ENCODE measurements at regions not wholly inside any gene's neighbourhood (a gene's known extent, or its start where the extent isn't known, plus 50 kb on each side); places are given as distances from the start of the nearest gene placed in this dataset.

DNA sequence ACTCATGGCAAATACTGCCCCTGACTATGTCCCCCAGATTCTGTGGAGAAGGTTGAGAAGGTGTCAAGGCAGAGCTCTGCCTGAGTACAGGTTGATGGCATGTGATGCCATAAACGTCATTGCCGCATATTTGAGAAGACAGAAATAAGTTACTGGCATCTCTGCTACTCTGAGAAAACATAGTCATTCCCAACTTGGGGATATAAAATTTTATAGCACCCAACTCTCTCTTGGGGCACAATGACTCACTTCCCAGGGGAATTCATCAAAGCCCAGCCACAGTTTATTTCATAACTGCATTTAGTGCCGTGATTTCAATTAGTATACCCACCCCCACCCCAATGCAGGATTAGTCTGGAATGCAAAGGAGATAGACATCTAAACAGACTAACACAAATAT is 101.9 kb upstream of the TNR start:
- DNase-seq (ENCODE audit: low read depth) = no peak
- TF ChIP-seq, protein P1, sequence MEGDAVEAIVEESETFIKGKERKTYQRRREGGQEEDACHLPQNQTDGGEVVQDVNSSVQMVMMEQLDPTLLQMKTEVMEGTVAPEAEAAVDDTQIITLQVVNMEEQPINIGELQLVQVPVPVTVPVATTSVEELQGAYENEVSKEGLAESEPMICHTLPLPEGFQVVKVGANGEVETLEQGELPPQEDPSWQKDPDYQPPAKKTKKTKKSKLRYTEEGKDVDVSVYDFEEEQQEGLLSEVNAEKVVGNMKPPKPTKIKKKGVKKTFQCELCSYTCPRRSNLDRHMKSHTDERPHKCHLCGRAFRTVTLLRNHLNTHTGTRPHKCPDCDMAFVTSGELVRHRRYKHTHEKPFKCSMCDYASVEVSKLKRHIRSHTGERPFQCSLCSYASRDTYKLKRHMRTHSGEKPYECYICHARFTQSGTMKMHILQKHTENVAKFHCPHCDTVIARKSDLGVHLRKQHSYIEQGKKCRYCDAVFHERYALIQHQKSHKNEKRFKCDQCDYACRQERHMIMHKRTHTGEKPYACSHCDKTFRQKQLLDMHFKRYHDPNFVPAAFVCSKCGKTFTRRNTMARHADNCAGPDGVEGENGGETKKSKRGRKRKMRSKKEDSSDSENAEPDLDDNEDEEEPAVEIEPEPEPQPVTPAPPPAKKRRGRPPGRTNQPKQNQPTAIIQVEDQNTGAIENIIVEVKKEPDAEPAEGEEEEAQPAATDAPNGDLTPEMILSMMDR (IDR thresholded peaks at IDR 0.05; ENCODE audit: insufficient read depth, low read depth, low read length, missing control alignments) = no peak
- H3K4me3 ChIP-seq (ENCODE audit: low read length) = no peak overlapping the region

DNA sequence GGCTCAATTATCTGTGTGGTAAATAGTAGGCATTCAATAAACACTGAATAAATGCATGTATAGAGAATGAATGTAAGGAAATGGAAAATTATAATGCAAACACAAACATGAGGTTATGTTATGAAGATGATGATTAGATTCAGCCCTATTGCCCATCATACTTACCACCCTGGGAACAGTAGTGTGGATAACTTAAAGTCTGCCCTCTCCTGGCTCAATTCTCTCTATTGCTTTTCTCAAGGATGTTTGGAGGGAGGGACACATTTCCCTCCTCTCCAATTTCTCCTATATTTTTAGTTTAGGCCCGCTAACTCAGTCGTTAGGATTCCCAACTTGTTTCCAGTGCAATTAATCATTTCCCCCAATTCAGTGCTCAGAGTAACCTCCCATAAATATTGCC is 101.5 kb upstream of the TNR start:
- TF ChIP-seq, protein P1 (IDR thresholded peaks at IDR 0.05; ENCODE audit: insufficient read depth, low read depth, low read length, missing control alignments) = no peak
- H3K4me3 ChIP-seq (ENCODE audit: low read length) = no peak overlapping the region
- DNase-seq (ENCODE audit: low read depth) = no peak

DNA sequence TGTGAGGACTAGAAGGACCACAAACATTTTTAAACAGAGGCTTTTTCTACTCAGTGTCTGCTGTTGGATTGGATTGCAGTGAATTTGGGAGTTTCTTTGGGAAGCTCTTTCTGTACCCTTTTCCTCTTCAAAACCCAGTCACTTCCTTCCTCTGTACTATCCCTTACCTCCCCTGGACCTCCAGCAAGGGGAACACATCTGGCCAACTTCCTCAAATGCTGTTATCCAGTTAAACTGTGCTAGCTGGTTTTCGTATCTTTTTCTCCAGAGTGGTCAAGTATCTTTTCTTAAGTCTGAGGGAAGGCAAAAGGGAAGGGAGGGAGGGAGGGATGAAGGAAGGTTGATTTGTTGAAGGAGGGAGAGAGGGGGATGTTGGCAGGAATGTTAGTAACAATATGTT is 99.2 kb upstream of the TNR start:
- DNase-seq (ENCODE audit: low read depth) = no peak
- TF ChIP-seq, protein P1 (IDR thresholded peaks at IDR 0.05; ENCODE audit: insufficient read depth, low read depth, low read length, missing control alignments) = no peak

DNA sequence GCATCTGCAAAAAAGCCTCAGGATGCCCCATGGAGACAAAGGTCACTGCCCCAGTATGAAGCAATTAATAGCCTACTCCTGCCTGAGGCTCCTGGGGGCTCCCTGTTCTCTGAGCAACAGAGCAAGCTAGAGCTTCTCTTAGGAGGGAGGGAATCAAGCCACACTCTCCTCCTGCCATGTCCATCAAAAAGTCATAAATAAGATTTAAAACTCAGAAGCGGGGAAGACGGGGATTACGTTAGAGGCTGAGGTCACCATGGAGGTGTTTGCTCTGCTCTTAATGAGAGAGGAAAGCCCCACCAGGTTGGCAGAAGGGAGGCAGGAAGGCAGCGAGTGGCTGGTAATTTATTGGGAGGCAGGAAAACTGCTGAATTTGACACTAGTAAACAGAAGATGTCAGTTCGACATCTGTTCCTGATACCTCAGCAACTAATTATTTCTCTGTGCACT is 98.4 kb upstream of the TNR start:
- TF ChIP-seq, protein P1 (IDR thresholded peaks at IDR 0.05; ENCODE audit: insufficient read depth, low read depth, low read length, missing control alignments) = no peak
- no peak overlapping the region for H3K4me3 ChIP-seq (ENCODE audit: low read length)
- DNase-seq (ENCODE audit: low read depth) = no peak

More for the DNA sequence above, 99.2 kb upstream of the TNR start:
- no peak overlapping the region for H3K4me3 ChIP-seq (ENCODE audit: low read length)

DNA sequence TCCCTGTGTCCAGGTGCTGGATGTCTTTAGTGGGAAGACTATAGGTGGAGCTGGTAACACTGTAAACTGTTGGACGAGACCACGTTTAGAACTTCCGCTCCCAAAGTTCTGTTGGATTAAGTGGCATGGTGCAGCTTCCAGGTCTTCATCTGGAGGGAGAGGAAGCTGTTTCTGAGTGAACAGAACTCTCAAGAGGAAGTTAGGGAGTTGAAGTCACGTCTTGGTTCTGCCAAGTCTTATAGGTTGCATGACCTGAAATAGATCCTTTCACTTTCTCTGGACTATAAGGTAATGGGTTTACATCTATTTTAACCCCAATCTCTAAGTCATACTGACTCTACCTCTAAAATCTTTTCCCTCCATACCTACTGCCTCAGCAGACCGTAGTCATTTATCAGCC is 97.4 kb upstream of the TNR start:
- H3K4me3 ChIP-seq (ENCODE audit: low read length) = no peak overlapping the region
- no peak for DNase-seq (ENCODE audit: low read depth)
- TF ChIP-seq, protein P1 (IDR thresholded peaks at IDR 0.05; ENCODE audit: insufficient read depth, low read depth, low read length, missing control alignments) = no peak

DNA sequence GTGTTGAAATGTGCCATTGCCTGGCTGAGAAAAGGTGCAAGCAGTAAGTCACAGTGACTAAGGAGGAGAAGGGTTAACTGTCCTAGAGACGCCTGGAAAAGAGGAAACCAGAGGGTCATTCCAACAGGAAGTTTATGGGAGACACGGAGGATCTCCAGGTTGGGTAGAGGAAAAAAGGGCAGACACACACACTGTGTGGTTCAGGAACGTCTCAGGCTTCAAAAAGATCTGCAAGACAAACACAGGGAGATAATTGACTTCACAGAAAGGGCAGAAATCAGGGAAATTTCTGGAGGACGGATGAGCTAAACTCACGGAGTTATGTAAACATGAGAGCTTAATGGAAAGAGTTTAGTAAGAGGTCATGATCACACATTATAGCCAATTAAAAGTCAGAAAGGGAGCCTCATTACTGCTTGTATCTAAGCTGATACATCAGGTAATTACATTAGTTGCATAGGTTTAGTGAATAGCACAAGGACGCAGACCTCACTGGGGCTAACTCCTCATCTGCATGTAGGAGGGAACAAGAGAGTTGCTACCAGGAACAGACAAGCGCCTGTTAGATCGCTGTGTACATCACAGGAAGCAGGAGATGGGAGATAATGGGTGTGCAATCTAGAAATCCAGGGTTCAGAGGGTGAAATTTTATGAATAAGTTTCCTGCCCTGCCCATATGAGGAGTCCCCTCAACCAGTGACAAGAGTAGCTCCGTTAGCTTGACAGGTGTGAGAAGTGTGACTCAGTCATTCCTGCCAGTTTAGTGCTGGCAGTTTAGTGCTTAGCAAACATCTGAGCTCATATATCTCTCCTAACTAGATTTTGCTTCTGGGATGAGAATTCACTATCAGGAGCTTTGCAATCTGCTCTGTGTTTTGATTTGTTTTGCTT is 96.6 kb upstream of the TNR start:
- no peak overlapping the region for H3K4me3 ChIP-seq (ENCODE audit: low read length)
- TF ChIP-seq, protein P1 (IDR thresholded peaks at IDR 0.05; ENCODE audit: insufficient read depth, low read depth, low read length, missing control alignments) = no peak
- DNase-seq (ENCODE audit: low read depth) = peak; percentile 39

DNA sequence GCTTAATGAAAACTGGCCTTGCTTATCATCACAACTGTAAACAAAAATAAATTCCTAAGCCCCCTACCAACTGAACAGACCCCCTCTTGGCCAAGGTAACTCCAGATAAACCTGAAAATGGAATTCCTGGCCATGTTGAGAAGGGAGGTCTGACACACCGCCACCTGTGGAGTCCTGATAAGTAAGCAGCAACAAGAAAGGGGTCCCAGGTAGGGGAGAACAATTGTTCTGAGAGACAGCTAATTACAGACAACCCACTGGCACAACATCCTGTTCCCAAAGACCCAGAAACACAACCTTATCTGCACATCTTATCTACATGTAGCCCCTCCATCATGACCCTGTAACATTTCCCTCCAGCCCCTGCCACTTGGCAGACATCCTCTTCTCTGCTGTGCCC is 91.2 kb upstream of the TNR start:
- DNase-seq (ENCODE audit: low read depth) = no peak
- no peak overlapping the region for H3K4me3 ChIP-seq (ENCODE audit: low read length)
- TF ChIP-seq, protein P1 (IDR thresholded peaks at IDR 0.05; ENCODE audit: insufficient read depth, low read depth, low read length, missing control alignments) = no peak
